ENCODE measurements at regions not wholly inside any gene's neighbourhood (a gene's known extent, or its start where the extent isn't known, plus 50 kb on each side); places are given as distances from the start of the nearest gene placed in this dataset.

- TF ChIP-seq EZH2 (IDR thresholded peaks at IDR 0.05; ENCODE audit: borderline replicate concordance, low read length), result no peak
- TF ChIP-seq, protein P1, sequence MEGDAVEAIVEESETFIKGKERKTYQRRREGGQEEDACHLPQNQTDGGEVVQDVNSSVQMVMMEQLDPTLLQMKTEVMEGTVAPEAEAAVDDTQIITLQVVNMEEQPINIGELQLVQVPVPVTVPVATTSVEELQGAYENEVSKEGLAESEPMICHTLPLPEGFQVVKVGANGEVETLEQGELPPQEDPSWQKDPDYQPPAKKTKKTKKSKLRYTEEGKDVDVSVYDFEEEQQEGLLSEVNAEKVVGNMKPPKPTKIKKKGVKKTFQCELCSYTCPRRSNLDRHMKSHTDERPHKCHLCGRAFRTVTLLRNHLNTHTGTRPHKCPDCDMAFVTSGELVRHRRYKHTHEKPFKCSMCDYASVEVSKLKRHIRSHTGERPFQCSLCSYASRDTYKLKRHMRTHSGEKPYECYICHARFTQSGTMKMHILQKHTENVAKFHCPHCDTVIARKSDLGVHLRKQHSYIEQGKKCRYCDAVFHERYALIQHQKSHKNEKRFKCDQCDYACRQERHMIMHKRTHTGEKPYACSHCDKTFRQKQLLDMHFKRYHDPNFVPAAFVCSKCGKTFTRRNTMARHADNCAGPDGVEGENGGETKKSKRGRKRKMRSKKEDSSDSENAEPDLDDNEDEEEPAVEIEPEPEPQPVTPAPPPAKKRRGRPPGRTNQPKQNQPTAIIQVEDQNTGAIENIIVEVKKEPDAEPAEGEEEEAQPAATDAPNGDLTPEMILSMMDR (IDR thresholded peaks at IDR 0.05; ENCODE audit: low read length), result no peak
Measured at GRCh38 chr20:40359131-40359912, 329.7 kb downstream of the MAFB start.
